ENCODE measurements at regions not wholly inside any gene's neighbourhood (a gene's known extent, or its start where the extent isn't known, plus 50 kb on each side); places are given as distances from the start of the nearest gene placed in this dataset.

DNA sequence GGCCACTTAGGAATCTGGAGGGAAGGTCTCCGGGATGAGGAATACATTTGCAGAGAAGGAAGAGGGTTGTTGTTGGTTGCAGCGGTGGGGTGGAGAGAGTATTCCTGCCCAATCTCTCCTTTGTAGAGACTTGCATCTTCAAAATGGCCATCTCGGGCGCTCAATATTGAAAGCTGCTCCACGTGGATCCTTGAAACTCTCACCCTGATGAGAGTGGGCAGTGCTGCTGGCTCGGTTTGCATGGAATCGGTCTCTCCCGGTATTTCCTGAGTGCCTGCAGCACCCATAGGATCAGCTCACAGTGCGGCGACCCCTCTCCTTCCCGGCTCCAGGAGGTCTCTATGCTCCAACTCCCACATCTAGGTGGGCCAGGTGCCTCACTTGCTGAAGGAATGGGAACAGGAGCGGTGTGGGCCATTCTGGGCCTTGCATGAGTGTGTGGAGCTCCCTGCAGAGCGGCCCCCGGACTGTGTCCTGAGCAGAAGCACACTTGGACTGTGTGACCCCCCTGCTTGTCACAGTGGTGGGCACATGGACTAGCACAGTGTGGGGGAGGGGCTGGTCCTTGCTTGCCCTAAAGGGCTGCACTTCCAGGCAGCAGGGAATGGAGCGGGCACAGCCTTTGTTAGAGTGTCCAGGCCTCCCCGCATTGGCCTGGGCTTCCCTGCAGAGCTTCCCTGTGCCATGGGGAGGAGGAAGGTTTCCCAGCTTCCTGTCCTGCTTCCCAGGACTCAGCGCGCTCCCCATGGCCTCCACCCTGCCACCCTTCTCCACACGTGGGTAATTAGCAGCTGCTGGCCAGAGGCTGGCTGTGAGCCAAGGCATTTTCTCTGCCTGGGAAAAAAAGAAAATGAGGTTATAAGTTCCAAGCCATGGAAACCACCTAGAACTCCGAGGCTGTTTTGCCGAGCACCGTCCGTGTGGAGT is 139.3 kb downstream of the IRF8 start:
- no peaks in the 10 kb centered on the region for H3K9me3 ChIP-seq
- WGBS, 2 donors = 64 to 68% methylated on average over 19 to 20 of the region's 23 CpGs
- intact Hi-C loops (cut with DNase I) = no loop called here
- H3K36me3 ChIP-seq = no peaks in the 10 kb centered on the region
- no peak overlapping the region for H3K4me3 ChIP-seq (replicated peaks in 1 of 3)
- peaks cover 6 to 10% of the 10 kb centered on the region in 2 donors for H3K4me1 ChIP-seq
- no peak for TF ChIP-seq POLR2A (IDR thresholded peaks at IDR 0.05)
- TF ChIP-seq, protein P1, sequence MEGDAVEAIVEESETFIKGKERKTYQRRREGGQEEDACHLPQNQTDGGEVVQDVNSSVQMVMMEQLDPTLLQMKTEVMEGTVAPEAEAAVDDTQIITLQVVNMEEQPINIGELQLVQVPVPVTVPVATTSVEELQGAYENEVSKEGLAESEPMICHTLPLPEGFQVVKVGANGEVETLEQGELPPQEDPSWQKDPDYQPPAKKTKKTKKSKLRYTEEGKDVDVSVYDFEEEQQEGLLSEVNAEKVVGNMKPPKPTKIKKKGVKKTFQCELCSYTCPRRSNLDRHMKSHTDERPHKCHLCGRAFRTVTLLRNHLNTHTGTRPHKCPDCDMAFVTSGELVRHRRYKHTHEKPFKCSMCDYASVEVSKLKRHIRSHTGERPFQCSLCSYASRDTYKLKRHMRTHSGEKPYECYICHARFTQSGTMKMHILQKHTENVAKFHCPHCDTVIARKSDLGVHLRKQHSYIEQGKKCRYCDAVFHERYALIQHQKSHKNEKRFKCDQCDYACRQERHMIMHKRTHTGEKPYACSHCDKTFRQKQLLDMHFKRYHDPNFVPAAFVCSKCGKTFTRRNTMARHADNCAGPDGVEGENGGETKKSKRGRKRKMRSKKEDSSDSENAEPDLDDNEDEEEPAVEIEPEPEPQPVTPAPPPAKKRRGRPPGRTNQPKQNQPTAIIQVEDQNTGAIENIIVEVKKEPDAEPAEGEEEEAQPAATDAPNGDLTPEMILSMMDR (IDR thresholded peaks at IDR 0.05) = no peak
- H3K27ac ChIP-seq = no peak overlapping the region
- peak; percentile 57 to 60 for DNase-seq
- H3K27me3 ChIP-seq = no peaks in the 10 kb centered on the region

DNA sequence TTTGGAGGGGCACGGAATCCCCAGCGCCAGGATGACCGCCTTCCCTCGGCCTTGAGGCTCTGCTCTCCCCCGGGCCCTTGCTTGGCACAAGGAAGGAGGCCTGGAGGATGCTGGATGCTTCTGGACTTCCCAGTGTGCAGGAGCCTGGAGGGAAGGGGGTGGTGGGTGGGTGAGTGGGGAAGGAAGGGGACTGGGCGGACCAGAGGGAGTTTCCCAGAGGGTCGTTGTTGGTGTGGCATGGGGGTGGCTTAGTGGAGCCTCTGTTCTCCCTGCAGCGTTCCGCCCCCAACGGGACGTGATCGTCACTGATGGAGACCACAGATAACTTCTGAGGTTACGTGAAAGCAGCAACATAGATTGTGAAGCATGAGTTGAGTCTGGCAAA is 140.0 kb downstream of the IRF8 start:
- WGBS, 2 donors = 47 to 53% methylated on average over 13 of the region's 13 CpGs
- intact Hi-C loops (cut with DNase I) = no loop called here
- DNase-seq = no peak

DNA sequence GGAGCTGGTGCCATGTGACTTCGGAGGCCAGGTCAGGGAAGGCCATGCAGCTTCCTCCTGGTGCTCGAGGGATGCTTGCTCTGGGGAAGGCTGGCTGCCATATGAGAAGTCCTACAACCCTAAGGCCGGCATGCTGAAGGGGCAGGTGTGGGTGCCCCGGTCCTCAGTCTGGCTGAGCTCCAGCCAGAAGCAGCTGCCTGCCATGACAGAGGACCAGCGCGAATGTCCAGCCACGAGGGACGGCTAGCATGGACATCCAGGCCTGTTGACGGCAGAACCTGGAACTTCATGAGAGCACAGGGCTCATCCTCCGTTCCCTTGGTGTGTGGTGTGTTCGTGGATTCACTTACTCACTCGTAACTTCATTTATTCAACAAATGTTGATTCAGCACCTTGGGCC is 140.6 kb downstream of the IRF8 start:
- no peak overlapping the region for H3K27ac ChIP-seq
- 85 to 91% methylated on average over 10 to 11 of the region's 12 CpGs for WGBS, 2 donors
- H3K4me1 ChIP-seq = peaks cover 6 to 9% of the 10 kb centered on the region in 2 donors
- no peak for DNase-seq
- TF ChIP-seq, protein P1 (IDR thresholded peaks at IDR 0.05) = no peak
- TF ChIP-seq POLR2A (IDR thresholded peaks at IDR 0.05) = no peak
- intact Hi-C loops (cut with DNase I) = no loop called here
- H3K27me3 ChIP-seq = no peaks in the 10 kb centered on the region
- H3K4me3 ChIP-seq (replicated peaks in 1 of 3) = no peak overlapping the region
- H3K36me3 ChIP-seq = no peaks in the 10 kb centered on the region
- no peaks in the 10 kb centered on the region for H3K9me3 ChIP-seq

More for the DNA sequence above, 140.0 kb downstream of the IRF8 start:
- H3K9me3 ChIP-seq = no peaks in the 10 kb centered on the region
- H3K27me3 ChIP-seq = no peaks in the 10 kb centered on the region
- TF ChIP-seq, protein P1 (IDR thresholded peaks at IDR 0.05) = no peak
- TF ChIP-seq POLR2A (IDR thresholded peaks at IDR 0.05) = no peak
- no peaks in the 10 kb centered on the region for H3K36me3 ChIP-seq
- H3K4me3 ChIP-seq (replicated peaks in 1 of 3) = no peak overlapping the region
- H3K4me1 ChIP-seq = peaks cover 6 to 9% of the 10 kb centered on the region in 2 donors
- H3K27ac ChIP-seq = no peak overlapping the region

DNA sequence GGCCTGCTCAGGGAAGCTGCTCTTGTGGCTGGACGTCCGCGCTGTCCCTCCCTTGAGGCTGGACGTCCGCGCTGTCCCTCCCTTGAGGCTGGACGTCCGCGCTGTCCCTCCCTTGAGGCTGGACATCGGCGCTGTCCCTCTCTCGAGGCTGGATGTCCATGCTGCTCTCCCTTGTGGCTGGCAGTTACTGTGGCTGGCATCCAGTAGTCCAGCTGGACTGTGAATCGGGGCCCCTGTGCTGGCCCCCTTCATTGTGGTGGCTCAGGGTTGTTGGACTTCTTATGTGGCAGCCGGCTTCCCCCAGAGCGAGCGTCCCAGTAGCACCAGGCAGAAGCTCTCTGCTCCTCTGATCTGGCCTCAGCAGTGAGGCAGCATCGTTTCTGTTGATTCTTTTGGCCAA is 141.5 kb downstream of the IRF8 start:
- H3K36me3 ChIP-seq = no peaks in the 10 kb centered on the region
- no peak overlapping the region for H3K4me3 ChIP-seq (replicated peaks in 1 of 3)
- no peak for DNase-seq
- no peaks in the 10 kb centered on the region for H3K9me3 ChIP-seq
- peaks cover 6 to 9% of the 10 kb centered on the region in 2 donors for H3K4me1 ChIP-seq
- no peaks in the 10 kb centered on the region for H3K27me3 ChIP-seq
- 74 to 85% methylated on average over 17 of the region's 17 CpGs for WGBS, 2 donors
- intact Hi-C loops (cut with DNase I) = no loop called here
- TF ChIP-seq, protein P1 (IDR thresholded peaks at IDR 0.05) = no peak
- TF ChIP-seq POLR2A (IDR thresholded peaks at IDR 0.05) = no peak
- H3K27ac ChIP-seq = no peak overlapping the region

DNA sequence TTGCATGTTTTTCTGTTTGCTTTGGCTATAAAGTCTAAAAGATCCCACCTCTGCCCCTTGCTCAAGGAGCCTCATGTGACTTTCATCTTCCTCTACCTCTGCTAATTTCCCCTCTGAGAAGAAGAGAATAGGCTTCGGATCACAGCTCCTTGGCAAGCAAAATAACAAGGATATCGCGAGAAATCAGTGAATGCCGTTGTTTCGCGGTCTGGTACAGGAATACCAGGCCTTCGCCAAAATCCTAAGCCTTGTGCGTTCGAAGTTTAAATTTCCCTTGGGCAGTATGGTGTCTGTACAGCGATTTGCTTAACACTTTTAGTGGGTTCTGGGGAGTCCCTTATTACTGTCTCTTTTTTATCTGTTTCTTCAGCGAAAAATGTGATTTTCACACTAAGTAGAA is 142.3 kb downstream of the IRF8 start:
- TF ChIP-seq, protein P1 (IDR thresholded peaks at IDR 0.05) = no peak
- TF ChIP-seq POLR2A (IDR thresholded peaks at IDR 0.05) = no peak
- Histone ChIP-seq H3K27ac (no peak overlapping the region), H3K27me3 (no peaks in the 10 kb centered on the region), H3K4me1 (peaks cover 6 to 9% of the 10 kb centered on the region in 2 donors), H3K4me3 (replicated peaks in 1 of 3) (no peak overlapping the region), H3K36me3 (no peaks in the 10 kb centered on the region), H3K9me3 (no peaks in the 10 kb centered on the region)
- intact Hi-C loops (cut with DNase I) = no loop called here
- 79 to 92% methylated on average over 11 of the region's 11 CpGs for WGBS, 2 donors
- no peak for DNase-seq
